ENCODE measurements at regions not wholly inside any gene's neighbourhood (a gene's known extent, or its start where the extent isn't known, plus 50 kb on each side); places are given as distances from the start of the nearest gene placed in this dataset.

DNA sequence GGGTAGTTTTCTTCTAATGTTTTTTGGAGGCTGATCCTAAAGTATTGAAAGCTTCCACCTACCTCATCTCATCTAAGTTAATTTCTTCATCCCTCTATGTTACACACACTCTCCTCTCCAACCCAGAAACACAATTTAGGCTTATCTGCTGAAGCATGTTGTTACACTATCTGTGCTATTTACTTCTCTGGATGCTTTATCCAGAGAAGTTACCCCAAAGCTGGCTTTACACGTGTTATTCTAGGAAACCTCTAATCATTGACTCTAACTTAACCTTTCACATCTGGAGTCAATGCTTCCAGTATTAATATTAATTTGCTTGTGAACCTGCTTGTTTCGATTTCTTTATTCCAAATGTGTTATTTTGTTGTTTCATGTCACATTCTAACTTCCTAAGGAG lies 87.3 kb upstream of the NMU start:
- intact Hi-C loops (cut with micrococcal nuclease) = no loop called here
- WGBS (ENCODE audit: insufficient coverage) = no CpG with 5 or more reads among the region's 2 CpGs
- DNase-seq = no peak
- Histone ChIP-seq H3K9me3 (replicated peaks in 1 of 2; ENCODE audit: control insufficient read depth in 1 of 2, insufficient read depth in 1 of 2, low read length in 2 of 2) (no peaks in the 10 kb centered on the region), H3K4me3 (replicated peaks in 1 of 3; ENCODE audit: low read depth in 2 of 3, low read length in 3 of 3) (no peak overlapping the region), H3K79me2 (ENCODE audit: insufficient read depth, low read length) (no peaks in the 10 kb centered on the region), H2AFZ (ENCODE audit: insufficient read depth, low read depth, low read length, poor library complexity, severe bottlenecking) (no peak overlapping the region), H3K4me2 (replicated peaks; ENCODE audit: extremely low read depth, low read length, poor library complexity, severe bottlenecking) (no peak overlapping the region), H3K36me3 (replicated peaks in 1 of 2; ENCODE audit: control insufficient read depth in 1 of 2, insufficient read depth in 2 of 2, low read length in 2 of 2) (no peaks in the 10 kb centered on the region), H3K4me1 (ENCODE audit: control insufficient read depth in 1 of 2, insufficient read depth in 2 of 2, low read length in 2 of 2) (no peaks in the 10 kb centered on the region), H4K20me1 (ENCODE audit: insufficient read depth, low read length) (no peaks in the 10 kb centered on the region), H3K27me3 (ENCODE audit: control insufficient read depth in 2 of 2, insufficient read depth in 2 of 2, low read length in 2 of 2) (no peaks in the 10 kb centered on the region), H3K9ac (ENCODE audit: insufficient read depth, low read length, poor library complexity, severe bottlenecking) (no peak overlapping the region), H3K27ac (ENCODE audit: low read depth in 1 of 2, low read length in 2 of 2) (no peak overlapping the region)
- Mint-ChIP-seq H3K36me3 (no peaks in the 10 kb centered on the region), H3K4me1 (no peaks in the 10 kb centered on the region), H3K9me3 (peaks cover 0 to 7% (median 2%) of the 10 kb centered on the region in 7 donors), H3K4me3 (no peak overlapping the region), H3K27ac (no peak overlapping the region), H3K27me3 (ENCODE audit: low read depth in 3 of 3) (peaks cover 2 to 5% (median 2%) of the 10 kb centered on the region in 3 donors)
- TF ChIP-seq, protein P1, sequence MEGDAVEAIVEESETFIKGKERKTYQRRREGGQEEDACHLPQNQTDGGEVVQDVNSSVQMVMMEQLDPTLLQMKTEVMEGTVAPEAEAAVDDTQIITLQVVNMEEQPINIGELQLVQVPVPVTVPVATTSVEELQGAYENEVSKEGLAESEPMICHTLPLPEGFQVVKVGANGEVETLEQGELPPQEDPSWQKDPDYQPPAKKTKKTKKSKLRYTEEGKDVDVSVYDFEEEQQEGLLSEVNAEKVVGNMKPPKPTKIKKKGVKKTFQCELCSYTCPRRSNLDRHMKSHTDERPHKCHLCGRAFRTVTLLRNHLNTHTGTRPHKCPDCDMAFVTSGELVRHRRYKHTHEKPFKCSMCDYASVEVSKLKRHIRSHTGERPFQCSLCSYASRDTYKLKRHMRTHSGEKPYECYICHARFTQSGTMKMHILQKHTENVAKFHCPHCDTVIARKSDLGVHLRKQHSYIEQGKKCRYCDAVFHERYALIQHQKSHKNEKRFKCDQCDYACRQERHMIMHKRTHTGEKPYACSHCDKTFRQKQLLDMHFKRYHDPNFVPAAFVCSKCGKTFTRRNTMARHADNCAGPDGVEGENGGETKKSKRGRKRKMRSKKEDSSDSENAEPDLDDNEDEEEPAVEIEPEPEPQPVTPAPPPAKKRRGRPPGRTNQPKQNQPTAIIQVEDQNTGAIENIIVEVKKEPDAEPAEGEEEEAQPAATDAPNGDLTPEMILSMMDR (IDR thresholded peaks at IDR 0.05) = no peak

DNA sequence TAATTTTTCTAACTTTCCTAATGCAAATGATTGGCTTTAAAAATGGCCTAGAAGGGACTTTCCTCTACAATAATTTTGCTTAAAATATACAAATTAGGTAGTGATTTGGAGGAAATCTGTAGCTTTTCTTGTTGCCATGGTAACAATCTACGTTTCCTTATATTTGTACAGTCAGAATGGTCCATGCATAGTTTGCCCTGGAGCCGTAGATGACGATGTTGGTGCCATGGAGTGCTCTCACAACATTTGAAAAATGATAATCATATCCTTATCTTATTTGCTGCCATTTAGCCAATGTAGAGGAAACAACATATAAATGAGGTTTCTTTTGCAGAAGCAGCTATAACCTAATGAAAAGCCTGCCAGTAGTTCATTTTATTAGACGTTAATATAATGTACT lies 89.0 kb upstream of the NMU start:
- no peak overlapping the region for H2AFZ ChIP-seq (ENCODE audit: insufficient read depth, low read depth, low read length, poor library complexity, severe bottlenecking)
- Mint-ChIP-seq H3K4me3 (no peak overlapping the region), H3K36me3 (no peaks in the 10 kb centered on the region), H3K27ac (no peak overlapping the region), H3K4me1 (no peaks in the 10 kb centered on the region), H3K9me3 (peaks cover 0 to 5% (median 3%) of the 10 kb centered on the region in 7 donors), H3K27me3 (ENCODE audit: low read depth in 3 of 3) (peaks cover 2 to 5% (median 4%) of the 10 kb centered on the region in 3 donors)
- no peak overlapping the region for H3K27ac ChIP-seq (ENCODE audit: low read depth in 1 of 2, low read length in 2 of 2)
- no peak overlapping the region for H3K4me3 ChIP-seq (replicated peaks in 1 of 3; ENCODE audit: low read depth in 2 of 3, low read length in 3 of 3)
- WGBS (ENCODE audit: insufficient coverage) = no CpG with 5 or more reads among the region's 4 CpGs
- no peak for DNase-seq
- no peaks in the 10 kb centered on the region for H3K36me3 ChIP-seq (replicated peaks in 1 of 2; ENCODE audit: control insufficient read depth in 1 of 2, insufficient read depth in 2 of 2, low read length in 2 of 2)
- H3K4me1 ChIP-seq (ENCODE audit: control insufficient read depth in 1 of 2, insufficient read depth in 2 of 2, low read length in 2 of 2) = no peaks in the 10 kb centered on the region
- no peak overlapping the region for H3K9ac ChIP-seq (ENCODE audit: insufficient read depth, low read length, poor library complexity, severe bottlenecking)
- TF ChIP-seq, protein P1 (IDR thresholded peaks at IDR 0.05) = no peak
- H3K79me2 ChIP-seq (ENCODE audit: insufficient read depth, low read length) = no peaks in the 10 kb centered on the region
- no peaks in the 10 kb centered on the region for H3K27me3 ChIP-seq (ENCODE audit: control insufficient read depth in 2 of 2, insufficient read depth in 2 of 2, low read length in 2 of 2)
- no peaks in the 10 kb centered on the region for H4K20me1 ChIP-seq (ENCODE audit: insufficient read depth, low read length)
- intact Hi-C loops (cut with micrococcal nuclease) = no loop called here
- no peaks in the 10 kb centered on the region for H3K9me3 ChIP-seq (replicated peaks in 1 of 2; ENCODE audit: control insufficient read depth in 1 of 2, insufficient read depth in 1 of 2, low read length in 2 of 2)
- H3K4me2 ChIP-seq (replicated peaks; ENCODE audit: extremely low read depth, low read length, poor library complexity, severe bottlenecking) = no peak overlapping the region

All from CD14-positive monocyte (primary cell).